GM21717 (cell line): ENCODE measurements at regions not wholly inside any gene's neighbourhood (a gene's known extent, or its start where the extent isn't known, plus 50 kb on each side); places are given as distances from the start of the nearest gene placed in this dataset.
"Not testable (repeated sequence)": the region's sequence is repeated elsewhere in the genome, so short reads cannot be mapped to it uniquely, and the experiment has no call there.

Experiments
- ATAC-seq: cut with Tn5 transposase; IDR thresholded peaks from one replicate; pipeline ENCODE4 v1.9.1; 2021; ENCODE audit warnings: mild to moderate bottlenecking, moderate library complexity; ENCODE audit not compliant: unreplicated experiment

GRCh38 chr5:104172976-104173375, 610.4 kb upstream of the NUDT12 start:
- no peak for ATAC-seq

GRCh38 chr5:104171958-104172690, 609.5 kb upstream of the NUDT12 start:
- ATAC-seq: no peak

- no peak for ATAC-seq
Measured at GRCh38 chr5:104170926-104171325, 608.3 kb upstream of the NUDT12 start.

- no peak for ATAC-seq
Measured at GRCh38 chr5:104146652-104147051, 584.1 kb upstream of the NUDT12 start.

GRCh38 chr5:104139840-104140239, 577.3 kb upstream of the NUDT12 start:
- no peak for ATAC-seq

- no peak for ATAC-seq
Measured at GRCh38 chr5:104130320-104130719, 567.7 kb upstream of the NUDT12 start.

GRCh38 chr5:104128348-104128747, 565.8 kb upstream of the NUDT12 start:
- ATAC-seq: no peak

- ATAC-seq: no peak
Measured at GRCh38 chr5:104126980-104127379, 564.4 kb upstream of the NUDT12 start.

GRCh38 chr5:104119529-104119928, 556.9 kb upstream of the NUDT12 start:
- no peak for ATAC-seq

- ATAC-seq: no peak
Measured at GRCh38 chr5:104111632-104112031, 549.0 kb upstream of the NUDT12 start.

- no peak for ATAC-seq
Measured at GRCh38 chr5:104096451-104096850, 533.9 kb upstream of the NUDT12 start.

GRCh38 chr5:104095527-104095926, 532.9 kb upstream of the NUDT12 start:
- ATAC-seq: no peak

- ATAC-seq: no peak
Measured at GRCh38 chr5:104088876-104089778, 526.5 kb upstream of the NUDT12 start.

GRCh38 chr5:104084896-104085295, 522.3 kb upstream of the NUDT12 start:
- ATAC-seq: no peak

GRCh38 chr5:104082754-104083153, 520.2 kb upstream of the NUDT12 start:
- no peak for ATAC-seq

- ATAC-seq: no peak
Measured at GRCh38 chr5:104081232-104081631, 518.6 kb upstream of the NUDT12 start.

- no peak for ATAC-seq
Measured at GRCh38 chr5:104080646-104081175, 518.1 kb upstream of the NUDT12 start.

- not testable (repeated sequence) for ATAC-seq
Measured at GRCh38 chr5:104079861-104080645, 517.5 kb upstream of the NUDT12 start.

GRCh38 chr5:104071887-104072286, 509.3 kb upstream of the NUDT12 start:
- ATAC-seq: no peak

- ATAC-seq: no peak
Measured at GRCh38 chr5:104062621-104063377, 500.2 kb upstream of the NUDT12 start.
